Suppressor macrophage (primary cell): ENCODE measurements at regions not wholly inside any gene's neighbourhood (a gene's known extent, or its start where the extent isn't known, plus 50 kb on each side); places are given as distances from the start of the nearest gene placed in this dataset.

Experiments
- DNase-seq, 4 experiments: peaks; one replicate each; pipeline ENCODE4 v3.0.0-alpha.2; 2020 to 2022

GRCh38 chr1:37085393-37085792, 51.1 kb upstream of the GRIK3 start:
- DNase-seq, result no peak

GRCh38 chr1:37089750-37090149, 55.4 kb upstream of the GRIK3 start:
- no peak for DNase-seq

GRCh38 chr1:37090671-37091070, 56.4 kb upstream of the GRIK3 start:
- DNase-seq, result no peak

GRCh38 chr1:37092937-37093336, 58.6 kb upstream of the GRIK3 start:
- no peak for DNase-seq

GRCh38 chr1:37094302-37094701, 60.0 kb upstream of the GRIK3 start:
- DNase-seq, result no peak

GRCh38 chr1:37096523-37096922, 62.2 kb upstream of the GRIK3 start:
- DNase-seq, result peak in 1 of 4 experiments; percentile 17

GRCh38 chr1:37097731-37098130, 63.4 kb upstream of the GRIK3 start:
- no peak for DNase-seq

GRCh38 chr1:37098237-37098636, 63.9 kb upstream of the GRIK3 start:
- DNase-seq, result no peak

GRCh38 chr1:37100310-37100709, 66.0 kb upstream of the GRIK3 start:
- no peak for DNase-seq

GRCh38 chr1:37102656-37103382, 68.5 kb upstream of the GRIK3 start:
- DNase-seq, result no peak

GRCh38 chr1:37105911-37106310, 71.6 kb upstream of the GRIK3 start:
- no peak for DNase-seq

GRCh38 chr1:37107153-37107907, 73.0 kb upstream of the GRIK3 start:
- DNase-seq, result no peak

- DNase-seq, result no peak
Measured at GRCh38 chr1:37108596-37109188, 74.4 kb upstream of the GRIK3 start.

GRCh38 chr1:37112430-37112829, 78.1 kb upstream of the GRIK3 start:
- DNase-seq, result no peak

- no peak for DNase-seq
Measured at GRCh38 chr1:37113285-37113997, 79.1 kb upstream of the GRIK3 start.

- no peak for DNase-seq
Measured at GRCh38 chr1:37118790-37119189, 84.5 kb upstream of the GRIK3 start.

GRCh38 chr1:37120279-37120678, 86.0 kb upstream of the GRIK3 start:
- no peak for DNase-seq

- no peak for DNase-seq
Measured at GRCh38 chr1:37123276-37124115, 89.2 kb upstream of the GRIK3 start.

- no peak for DNase-seq
Measured at GRCh38 chr1:37124501-37124900, 90.2 kb upstream of the GRIK3 start.

- no peak for DNase-seq
Measured at GRCh38 chr1:37125295-37125694, 91.0 kb upstream of the GRIK3 start.

GRCh38 chr1:37127254-37127748, 93.0 kb upstream of the GRIK3 start:
- no peak for DNase-seq

GRCh38 chr1:37128091-37128490, 93.8 kb upstream of the GRIK3 start:
- no peak for DNase-seq
